ENCODE measurements at regions not wholly inside any gene's neighbourhood (a gene's known extent, or its start where the extent isn't known, plus 50 kb on each side); places are given as distances from the start of the nearest gene placed in this dataset.

DNA sequence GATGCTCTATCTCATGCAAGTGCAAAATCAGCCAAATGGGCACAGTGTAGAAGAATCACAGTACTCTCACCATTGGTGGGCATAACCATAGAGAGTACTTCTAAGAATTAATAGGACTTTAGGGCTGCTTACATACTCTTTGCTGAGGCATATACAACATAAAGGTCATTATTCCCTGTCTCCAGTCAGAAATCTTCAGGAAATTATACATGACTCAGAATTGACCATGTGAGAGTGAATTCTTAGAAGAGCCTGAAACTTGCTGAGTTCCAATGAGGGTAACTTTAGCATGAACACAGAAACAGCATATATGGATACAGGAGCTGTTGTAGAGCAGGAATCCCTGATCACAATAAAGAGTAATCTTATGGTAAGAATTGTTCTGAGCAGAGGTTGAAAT lies 498.7 kb downstream of the TENT5A start:
- H3K9ac ChIP-seq (ENCODE audit: low read length): no peak overlapping the region
- H3K36me3 ChIP-seq (ENCODE audit: control insufficient read depth, insufficient read depth, low read length): no peaks in the 10 kb centered on the region
- H3K27me3 ChIP-seq (ENCODE audit: control insufficient read depth, insufficient read depth, low read length): no peaks in the 10 kb centered on the region
- no peaks in the 10 kb centered on the region for H3K4me1 ChIP-seq (ENCODE audit: control insufficient read depth, insufficient read depth, low read length)
- H3K4me3 ChIP-seq (ENCODE audit: low read length): no peak overlapping the region
- no peaks in the 10 kb centered on the region for H3K9me3 ChIP-seq (ENCODE audit: control insufficient read depth, low read length)

DNA sequence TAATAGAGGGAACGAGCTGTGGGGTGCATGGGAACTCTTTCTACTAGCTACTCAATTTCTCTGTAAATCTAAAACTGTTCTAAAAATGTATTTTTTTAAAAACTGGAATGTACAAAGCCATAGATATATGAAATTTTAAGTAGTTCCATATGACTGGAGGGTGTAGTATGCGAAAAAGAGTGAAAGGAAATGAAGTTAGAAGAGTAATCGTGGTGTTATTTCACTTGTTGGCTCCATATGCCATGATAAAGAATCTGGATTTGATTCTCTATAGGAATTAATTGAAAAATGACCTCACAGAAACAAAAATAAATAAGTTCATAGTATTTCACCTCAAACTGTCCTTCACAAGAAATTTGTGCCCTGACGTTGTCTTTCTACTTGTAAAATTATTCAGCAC lies 500.2 kb downstream of the TENT5A start:
- H3K36me3 ChIP-seq (ENCODE audit: control insufficient read depth, insufficient read depth, low read length): no peaks in the 10 kb centered on the region
- no peaks in the 10 kb centered on the region for H3K9me3 ChIP-seq (ENCODE audit: control insufficient read depth, low read length)
- H3K4me3 ChIP-seq (ENCODE audit: low read length): no peak overlapping the region
- no peaks in the 10 kb centered on the region for H3K4me1 ChIP-seq (ENCODE audit: control insufficient read depth, insufficient read depth, low read length)
- H3K9ac ChIP-seq (ENCODE audit: low read length): no peak overlapping the region
- no peaks in the 10 kb centered on the region for H3K27me3 ChIP-seq (ENCODE audit: control insufficient read depth, insufficient read depth, low read length)

DNA sequence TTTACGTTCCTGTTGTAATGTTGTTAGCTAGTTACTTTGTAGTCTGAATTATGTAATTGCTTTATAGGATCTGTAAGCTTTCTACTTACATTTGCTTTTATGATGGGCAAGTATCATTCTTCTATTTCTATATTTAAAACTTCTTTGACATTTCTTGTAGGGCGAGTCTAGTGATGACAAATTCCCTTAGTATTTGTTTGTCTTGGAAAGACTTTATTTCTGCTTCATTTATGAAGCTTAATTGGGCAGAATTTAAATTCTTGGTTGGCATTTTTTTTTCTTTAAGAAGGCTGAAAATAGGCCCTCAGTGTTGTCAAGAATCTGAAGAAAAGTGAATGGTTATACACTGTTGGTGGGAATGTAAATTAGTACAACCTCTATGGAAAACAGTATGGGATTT lies 506.3 kb downstream of the TENT5A start:
- H3K27me3 ChIP-seq (ENCODE audit: control insufficient read depth, insufficient read depth, low read length): no peaks in the 10 kb centered on the region
- no peaks in the 10 kb centered on the region for H3K9me3 ChIP-seq (ENCODE audit: control insufficient read depth, low read length)
- H3K4me1 ChIP-seq (ENCODE audit: control insufficient read depth, insufficient read depth, low read length): no peaks in the 10 kb centered on the region
- no peak overlapping the region for H3K9ac ChIP-seq (ENCODE audit: low read length)
- H3K4me3 ChIP-seq (ENCODE audit: low read length): no peak overlapping the region
- no peaks in the 10 kb centered on the region for H3K36me3 ChIP-seq (ENCODE audit: control insufficient read depth, insufficient read depth, low read length)

DNA sequence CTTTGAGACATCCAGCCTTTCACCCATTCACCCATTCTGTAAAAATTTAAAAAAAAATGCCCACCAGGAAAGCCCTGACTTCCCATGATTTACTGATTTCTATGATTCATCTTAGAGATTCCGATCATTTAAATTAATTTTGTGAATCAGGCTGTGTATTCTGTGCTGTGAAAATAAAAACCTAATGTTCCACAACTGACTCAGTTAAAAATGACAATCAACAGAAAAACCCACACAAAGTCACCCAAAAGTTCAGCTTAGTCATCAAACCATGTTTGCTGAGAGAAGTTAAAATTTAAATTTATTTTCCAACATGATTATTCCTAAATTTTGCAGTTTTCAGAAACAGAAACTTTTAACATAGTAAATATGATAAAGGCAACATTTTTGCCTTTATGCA lies 509.9 kb downstream of the TENT5A start:
- Histone ChIP-seq H3K4me1 (ENCODE audit: control insufficient read depth, insufficient read depth, low read length) (no peaks in the 10 kb centered on the region), H3K27me3 (ENCODE audit: control insufficient read depth, insufficient read depth, low read length) (no peaks in the 10 kb centered on the region), H3K36me3 (ENCODE audit: control insufficient read depth, insufficient read depth, low read length) (no peaks in the 10 kb centered on the region), H3K9ac (ENCODE audit: low read length) (no peak overlapping the region), H3K9me3 (ENCODE audit: control insufficient read depth, low read length) (no peaks in the 10 kb centered on the region), H3K4me3 (ENCODE audit: low read length) (no peak overlapping the region)

DNA sequence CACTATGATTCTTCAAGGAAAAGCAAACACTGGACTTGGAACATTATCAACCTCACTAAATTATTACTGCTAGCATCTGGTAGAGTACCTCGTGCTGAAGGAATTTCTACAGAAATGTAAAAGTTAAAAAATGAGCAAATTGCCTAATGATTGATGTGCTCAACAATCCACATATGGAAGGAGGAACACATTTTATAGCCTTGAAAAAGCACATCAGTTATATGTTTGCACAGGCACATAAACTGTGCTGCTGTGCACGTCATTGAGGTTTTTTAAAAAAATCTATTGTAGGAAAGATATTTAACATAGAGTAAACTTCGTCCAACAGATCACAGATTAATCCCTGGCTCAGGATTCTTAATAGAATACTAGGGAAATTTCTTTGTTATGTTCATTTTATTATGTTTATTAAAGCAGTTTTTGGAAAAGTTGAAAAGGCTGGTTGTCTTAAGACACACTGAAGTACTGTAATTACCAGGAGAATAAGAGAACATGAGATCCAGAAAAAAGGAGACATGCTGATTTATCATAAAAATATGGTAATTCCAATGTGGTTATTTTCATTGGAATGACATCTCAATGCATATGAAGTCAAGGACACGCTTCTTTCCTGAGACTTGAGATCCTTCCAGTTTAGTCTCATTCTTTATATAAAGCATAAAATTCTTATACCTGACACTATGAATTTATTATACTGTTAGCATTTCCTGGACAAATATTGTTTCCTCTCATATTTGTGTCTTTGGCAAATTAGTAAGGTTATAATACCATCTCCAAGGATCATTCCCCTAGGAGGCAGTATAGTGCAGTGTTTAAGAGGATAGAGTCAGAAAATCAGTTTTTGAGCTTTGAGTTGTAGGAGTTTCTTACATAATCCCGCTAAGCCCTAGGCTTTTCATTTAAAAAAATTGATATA lies 511.1 kb downstream of the TENT5A start:
- Histone ChIP-seq H3K9ac (ENCODE audit: low read length) (no peak overlapping the region), H3K9me3 (ENCODE audit: control insufficient read depth, low read length) (no peaks in the 10 kb centered on the region), H3K36me3 (ENCODE audit: control insufficient read depth, insufficient read depth, low read length) (no peaks in the 10 kb centered on the region), H3K4me3 (ENCODE audit: low read length) (no peak overlapping the region), H3K4me1 (ENCODE audit: control insufficient read depth, insufficient read depth, low read length) (no peaks in the 10 kb centered on the region), H3K27me3 (ENCODE audit: control insufficient read depth, insufficient read depth, low read length) (no peaks in the 10 kb centered on the region)

DNA sequence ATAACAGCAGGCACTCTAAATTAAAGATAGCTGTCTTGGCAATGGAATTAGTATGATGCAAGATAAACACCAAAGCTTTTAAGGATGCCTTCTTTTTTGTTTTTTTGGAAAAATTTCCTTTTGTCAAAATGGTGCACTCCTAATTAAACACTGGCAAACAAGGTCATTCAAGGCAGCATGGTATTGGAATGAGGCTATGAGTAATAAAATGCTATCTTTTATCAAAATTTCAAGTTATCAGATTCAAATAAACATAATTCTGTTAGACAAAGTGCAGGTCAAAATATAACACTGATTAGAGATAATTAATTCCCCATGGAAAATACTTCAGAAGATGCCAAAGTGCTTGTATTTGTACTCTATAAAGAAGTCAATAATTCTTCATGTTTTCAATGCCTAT lies 514.1 kb downstream of the TENT5A start:
- Histone ChIP-seq H3K9ac (ENCODE audit: low read length) (no peak overlapping the region), H3K4me3 (ENCODE audit: low read length) (no peak overlapping the region), H3K9me3 (ENCODE audit: control insufficient read depth, low read length) (no peaks in the 10 kb centered on the region), H3K36me3 (ENCODE audit: control insufficient read depth, insufficient read depth, low read length) (no peaks in the 10 kb centered on the region), H3K27me3 (ENCODE audit: control insufficient read depth, insufficient read depth, low read length) (no peaks in the 10 kb centered on the region), H3K4me1 (ENCODE audit: control insufficient read depth, insufficient read depth, low read length) (no peaks in the 10 kb centered on the region)

DNA sequence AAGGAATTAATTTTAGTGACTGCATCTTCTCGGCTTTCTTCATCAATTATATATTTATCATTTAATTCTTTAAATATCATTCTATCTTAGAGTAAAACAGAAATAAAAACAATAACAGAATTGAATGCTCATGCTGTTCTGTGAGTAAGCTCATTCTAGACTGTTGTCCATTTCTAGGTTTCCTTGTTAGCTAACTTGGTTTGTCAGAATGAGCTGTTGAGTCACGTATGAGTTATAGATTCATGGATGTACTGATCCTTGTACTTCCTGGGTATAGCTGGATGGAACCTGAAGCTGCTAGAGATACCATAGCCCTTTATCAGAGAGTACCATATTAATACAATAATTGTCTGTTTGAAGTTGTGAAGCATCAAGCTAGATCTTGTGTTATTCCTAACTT lies 515.3 kb downstream of the TENT5A start:
- H3K9ac ChIP-seq (ENCODE audit: low read length): no peak overlapping the region
- no peaks in the 10 kb centered on the region for H3K27me3 ChIP-seq (ENCODE audit: control insufficient read depth, insufficient read depth, low read length)
- no peaks in the 10 kb centered on the region for H3K9me3 ChIP-seq (ENCODE audit: control insufficient read depth, low read length)
- no peaks in the 10 kb centered on the region for H3K4me1 ChIP-seq (ENCODE audit: control insufficient read depth, insufficient read depth, low read length)
- no peaks in the 10 kb centered on the region for H3K36me3 ChIP-seq (ENCODE audit: control insufficient read depth, insufficient read depth, low read length)
- no peak overlapping the region for H3K4me3 ChIP-seq (ENCODE audit: low read length)

DNA sequence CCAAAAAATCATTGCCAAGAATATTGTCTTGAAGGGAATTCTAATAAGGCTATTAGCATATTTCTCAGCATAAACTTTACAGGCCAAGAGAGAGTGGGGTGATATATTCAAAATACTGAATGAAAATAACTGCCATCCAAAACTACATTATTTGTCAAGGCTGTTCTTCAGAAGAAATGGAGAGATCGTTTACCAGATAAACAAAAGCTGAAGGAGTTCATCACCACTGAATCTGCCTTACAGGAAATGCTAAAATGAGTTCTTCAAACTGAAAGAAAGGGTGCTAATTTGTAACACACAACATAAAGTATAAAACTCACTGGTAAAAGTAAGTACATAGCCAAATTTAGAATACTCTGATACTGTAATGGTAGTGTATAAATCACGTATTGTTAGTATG lies 517.0 kb downstream of the TENT5A start:
- Histone ChIP-seq H3K9me3 (ENCODE audit: control insufficient read depth, low read length) (no peaks in the 10 kb centered on the region), H3K27me3 (ENCODE audit: control insufficient read depth, insufficient read depth, low read length) (no peaks in the 10 kb centered on the region), H3K4me1 (ENCODE audit: control insufficient read depth, insufficient read depth, low read length) (no peaks in the 10 kb centered on the region), H3K36me3 (ENCODE audit: control insufficient read depth, insufficient read depth, low read length) (no peaks in the 10 kb centered on the region), H3K4me3 (ENCODE audit: low read length) (no peak overlapping the region), H3K9ac (ENCODE audit: low read length) (no peak overlapping the region)

DNA sequence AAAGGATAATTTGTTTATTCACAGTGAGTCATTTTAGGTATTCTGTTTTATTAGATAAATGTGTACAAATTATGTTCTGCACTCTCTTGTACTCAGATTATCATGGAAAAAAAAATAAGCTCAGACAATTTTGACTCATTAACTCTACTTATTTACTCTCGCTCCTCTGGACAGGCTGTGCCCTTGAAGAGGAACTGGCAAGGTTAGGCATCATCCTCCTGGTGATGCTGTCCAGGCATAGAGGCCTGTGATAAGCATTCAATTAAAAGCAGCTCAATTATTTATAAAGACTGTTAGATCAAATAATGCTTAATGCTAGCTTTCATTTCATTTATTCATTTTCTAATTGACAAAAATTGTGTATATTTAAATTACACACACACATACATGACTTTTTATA lies 518.5 kb downstream of the TENT5A start:
- Histone ChIP-seq H3K9me3 (ENCODE audit: control insufficient read depth, low read length) (no peaks in the 10 kb centered on the region), H3K9ac (ENCODE audit: low read length) (no peak overlapping the region), H3K4me3 (ENCODE audit: low read length) (no peak overlapping the region), H3K27me3 (ENCODE audit: control insufficient read depth, insufficient read depth, low read length) (no peaks in the 10 kb centered on the region), H3K4me1 (ENCODE audit: control insufficient read depth, insufficient read depth, low read length) (no peaks in the 10 kb centered on the region), H3K36me3 (ENCODE audit: control insufficient read depth, insufficient read depth, low read length) (no peaks in the 10 kb centered on the region)

DNA sequence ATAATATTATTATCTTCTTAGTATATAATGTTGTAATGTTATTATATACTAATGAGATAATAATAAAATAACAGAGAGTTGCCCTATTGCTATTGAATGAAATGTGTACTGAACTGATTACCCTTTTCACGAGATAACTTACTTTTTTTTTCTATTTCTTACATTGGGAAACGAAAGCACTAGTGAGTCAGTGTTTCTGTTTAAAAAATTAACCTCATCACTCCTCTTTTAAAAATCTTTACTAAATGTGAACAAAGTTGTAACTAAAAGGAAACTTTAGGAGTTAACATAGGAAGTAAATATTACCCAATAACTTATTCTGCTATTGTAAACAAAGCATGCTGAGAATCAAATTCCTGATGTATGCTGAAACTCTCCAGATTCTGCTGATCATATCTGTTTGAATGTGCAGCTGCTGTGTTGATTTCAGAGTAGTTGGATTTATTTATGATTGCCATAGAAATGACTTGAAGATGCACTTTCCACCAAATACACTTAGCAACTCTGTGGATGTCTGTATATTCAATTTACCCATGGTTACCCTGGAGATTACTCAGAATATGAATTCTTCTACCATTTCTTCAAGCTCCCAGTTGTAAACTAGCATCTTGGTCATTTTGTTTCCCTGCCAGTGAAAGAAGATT lies 523.4 kb downstream of the TENT5A start:
- Histone ChIP-seq H3K27me3 (ENCODE audit: control insufficient read depth, insufficient read depth, low read length) (no peaks in the 10 kb centered on the region), H3K9ac (ENCODE audit: low read length) (no peak overlapping the region), H3K4me1 (ENCODE audit: control insufficient read depth, insufficient read depth, low read length) (no peaks in the 10 kb centered on the region), H3K36me3 (ENCODE audit: control insufficient read depth, insufficient read depth, low read length) (no peaks in the 10 kb centered on the region), H3K9me3 (ENCODE audit: control insufficient read depth, low read length) (no peaks in the 10 kb centered on the region), H3K4me3 (ENCODE audit: low read length) (no peak overlapping the region)

DNA sequence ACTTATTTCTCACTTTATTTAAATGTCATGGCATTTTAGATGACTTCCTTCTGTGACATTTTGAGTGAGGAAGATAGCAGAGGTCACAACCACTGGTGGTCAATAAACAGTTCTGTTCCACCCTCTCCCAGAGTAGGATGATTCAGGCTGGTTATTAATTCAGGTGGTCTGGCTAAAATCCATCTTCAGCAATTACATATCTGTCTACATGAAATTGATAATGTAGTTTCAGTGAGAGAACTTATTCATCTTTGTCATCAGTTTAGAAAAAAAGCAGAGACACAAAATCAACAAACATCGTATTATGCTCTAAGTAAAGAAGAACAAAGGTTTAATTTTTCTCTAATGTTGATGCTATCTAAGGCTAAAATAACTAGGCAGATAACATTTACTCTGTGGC lies 525.5 kb downstream of the TENT5A start:
- Histone ChIP-seq H3K9ac (ENCODE audit: low read length) (no peak overlapping the region), H3K27me3 (ENCODE audit: control insufficient read depth, insufficient read depth, low read length) (no peaks in the 10 kb centered on the region), H3K36me3 (ENCODE audit: control insufficient read depth, insufficient read depth, low read length) (no peaks in the 10 kb centered on the region), H3K4me1 (ENCODE audit: control insufficient read depth, insufficient read depth, low read length) (no peaks in the 10 kb centered on the region), H3K9me3 (ENCODE audit: control insufficient read depth, low read length) (no peaks in the 10 kb centered on the region), H3K4me3 (ENCODE audit: low read length) (no peak overlapping the region)

DNA sequence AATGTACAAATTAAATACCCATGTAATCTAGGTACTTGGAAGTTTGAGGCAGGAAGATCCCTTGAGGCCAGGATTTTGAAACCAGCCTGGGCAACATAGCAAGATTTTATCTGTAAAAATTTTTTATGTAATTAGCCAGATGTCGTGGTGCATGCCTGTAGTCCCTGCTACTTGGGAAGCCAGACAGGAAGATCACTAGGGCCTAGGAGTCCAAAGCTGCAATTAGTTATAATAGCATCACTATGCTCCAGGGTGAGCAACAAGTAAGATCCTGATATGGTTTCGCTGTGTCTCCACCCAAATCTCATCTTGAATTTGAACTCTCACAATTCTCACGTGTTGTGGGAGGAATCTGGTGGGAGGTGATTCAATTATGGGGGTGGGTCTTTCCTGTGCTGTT lies 535.8 kb downstream of the TENT5A start:
- H3K27me3 ChIP-seq (ENCODE audit: control insufficient read depth, insufficient read depth, low read length): no peaks in the 10 kb centered on the region
- no peaks in the 10 kb centered on the region for H3K4me1 ChIP-seq (ENCODE audit: control insufficient read depth, insufficient read depth, low read length)
- H3K36me3 ChIP-seq (ENCODE audit: control insufficient read depth, insufficient read depth, low read length): no peaks in the 10 kb centered on the region
- no peaks in the 10 kb centered on the region for H3K9me3 ChIP-seq (ENCODE audit: control insufficient read depth, low read length)
- H3K9ac ChIP-seq (ENCODE audit: low read length): no peak overlapping the region
- H3K4me3 ChIP-seq (ENCODE audit: low read length): no peak overlapping the region

Measured in mucosa of stomach (tissue), 1 donor.